HFF-Myc (cell line): ENCODE measurements at regions not wholly inside any gene's neighbourhood (a gene's known extent, or its start where the extent isn't known, plus 50 kb on each side); places are given as distances from the start of the nearest gene placed in this dataset.

ENCODE experiments used
- DNase-seq: peaks from one replicate; pipeline ENCODE4 v3.0.0-alpha.2; 2011; ENCODE audit warnings: low read depth; ENCODE audit errors: extremely low read depth
- H3K4me3 ChIP-seq: replicated peaks from 2 replicates; pipeline ENCODE4 v1.5.1; 2011; ENCODE audit warnings: low read depth, mild to moderate bottlenecking, control low read depth, low read length
- CTCF ChIP-seq: IDR thresholded peaks from 2 replicates; pipeline ENCODE4 v1.5.1; 2012; ENCODE audit warnings: mild to moderate bottlenecking, low read depth, low read length, control low read depth; ENCODE audit errors: missing control alignments

GRCh38 chr1:214844319-214844718 lies 238.2 kb upstream of the KCNK2 start:
- DNase-seq, result no peak
- TF ChIP-seq CTCF, result no peak
- H3K4me3 ChIP-seq, result no peak overlapping the region

DNA sequence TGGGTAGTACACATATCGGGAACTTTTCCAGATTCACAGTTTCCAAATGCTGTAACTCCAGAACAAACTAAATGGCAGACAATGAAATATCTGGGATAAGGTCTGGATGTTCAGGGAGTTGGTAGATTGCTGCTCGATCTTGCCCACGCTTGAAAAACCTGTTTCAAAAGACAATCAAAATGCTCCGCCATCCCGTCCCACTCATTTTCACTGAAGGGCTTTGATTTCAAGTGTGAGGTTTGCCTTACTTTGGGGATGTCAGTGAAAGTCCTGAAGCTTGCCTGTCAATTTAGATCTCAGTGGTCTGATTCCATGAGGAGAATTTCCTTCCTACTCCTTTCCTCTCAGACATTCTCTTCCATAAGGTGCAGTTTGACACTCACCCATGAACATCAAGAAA lies 236.3 kb upstream of the KCNK2 start:
- H3K4me3 ChIP-seq, result no peak overlapping the region
- no peak for TF ChIP-seq CTCF
- DNase-seq, result no peak

DNA sequence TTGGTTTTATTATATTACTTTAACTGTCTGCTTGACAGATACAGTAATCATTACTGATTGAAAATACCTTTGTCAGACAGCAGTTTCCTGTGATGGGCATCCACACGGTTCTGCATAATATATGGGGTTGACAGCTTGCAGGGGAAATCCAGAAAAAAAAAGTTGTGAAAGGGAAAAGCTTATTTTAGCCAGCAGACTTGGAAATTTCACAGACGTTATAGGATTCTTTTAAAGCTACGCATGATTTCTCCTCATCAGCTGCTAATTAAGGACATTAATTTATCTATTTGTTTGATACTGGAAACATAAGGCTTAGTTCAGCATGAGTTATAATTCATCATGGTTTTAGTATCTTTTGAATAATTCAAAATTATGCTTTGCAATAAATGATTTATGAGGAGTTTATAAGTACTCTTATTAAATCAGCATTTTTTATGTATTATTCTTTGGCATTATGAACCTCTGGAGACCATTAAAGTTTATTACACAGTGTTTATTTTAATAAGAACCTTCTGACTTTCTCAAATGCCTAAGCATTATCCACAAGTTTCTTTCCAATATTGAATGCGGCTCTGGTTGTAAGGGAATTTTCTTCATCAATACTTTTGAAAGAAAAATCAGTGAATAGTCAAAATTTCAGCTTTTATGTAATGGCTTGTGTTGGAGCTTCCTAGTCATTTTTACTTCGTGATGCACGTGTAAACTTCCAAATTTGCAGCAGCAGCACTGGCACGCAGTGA lies 235.3 kb upstream of the KCNK2 start:
- no peak for TF ChIP-seq CTCF
- H3K4me3 ChIP-seq, result no peak overlapping the region
- no peak for DNase-seq

- no peak for TF ChIP-seq CTCF
- no peak for DNase-seq
- H3K4me3 ChIP-seq, result no peak overlapping the region
Measured at GRCh38 chr1:214848101-214848500, 234.4 kb upstream of the KCNK2 start.

GRCh38 chr1:214850432-214851050 lies 232.0 kb upstream of the KCNK2 start:
- DNase-seq, result no peak
- no peak for TF ChIP-seq CTCF

DNA sequence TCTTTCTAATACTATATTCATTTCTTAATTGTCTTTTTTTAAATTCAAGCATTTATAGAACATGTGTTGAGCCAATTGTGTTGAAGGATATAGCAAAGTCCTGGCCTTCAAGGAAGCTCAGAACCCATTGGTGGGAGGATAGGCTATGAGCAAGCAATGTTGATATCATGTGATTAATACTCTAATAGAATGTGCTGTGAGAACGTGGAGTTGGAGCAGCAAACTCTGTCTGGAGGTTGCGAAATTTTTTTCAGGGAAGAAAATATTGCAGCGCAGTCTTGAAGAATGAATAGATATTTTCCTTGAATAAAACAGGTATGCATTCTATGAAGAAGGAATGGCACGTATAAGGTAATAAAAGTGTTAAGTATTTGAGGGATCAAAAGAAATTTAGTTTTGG lies 229.2 kb upstream of the KCNK2 start:
- no peak for DNase-seq
- TF ChIP-seq CTCF, result no peak
- no peak overlapping the region for H3K4me3 ChIP-seq

More at GRCh38 chr1:214850432-214851050, 232.0 kb upstream of the KCNK2 start:
- no peak overlapping the region for H3K4me3 ChIP-seq
